Uterus (tissue), 2 donors: ENCODE measurements at regions not wholly inside any gene's neighbourhood (a gene's known extent, or its start where the extent isn't known, plus 50 kb on each side); places are given as distances from the start of the nearest gene placed in this dataset.

Experiments used
- CTCF ChIP-seq, 4 experiments: fragments of 200-600 bp in 2 of 4; fragments of 450-650 bp in 2 of 4; sonication (generic) in 2 of 4; IDR thresholded peaks; one replicate each; pipeline ENCODE4 v1.5.1; 2016 to 2019; ENCODE audit warnings: antibody characterized with exemption in 4 of 4, mild to moderate bottlenecking in 2 of 4, moderate library complexity in 1 of 4
- POLR2A ChIP-seq, 2 donors: fragments of 450-650 bp; IDR thresholded peaks; one replicate each; pipeline ENCODE4 v1.6.1; 2016; ENCODE audit warnings: antibody characterized with exemption in 2 of 2, mild to moderate bottlenecking in 1 of 2, moderate library complexity in 1 of 2

GRCh38 chr6:141288947-141289346, 843.8 kb upstream of the GJE1 start:
- TF ChIP-seq POLR2A (IDR thresholded peaks at IDR 0.05), result no peak
- TF ChIP-seq CTCF (IDR thresholded peaks at IDR 0.05), result no peak
